GM20000 (cell line): ENCODE measurements at regions not wholly inside any gene's neighbourhood (a gene's known extent, or its start where the extent isn't known, plus 50 kb on each side); places are given as distances from the start of the nearest gene placed in this dataset.
"Not testable (repeated sequence)": the region's sequence is repeated elsewhere in the genome, so short reads cannot be mapped to it uniquely, and the experiment has no call there.

Experiments used
- DNase-seq: peaks from one replicate; pipeline ENCODE4 v3.0.0; 2012; ENCODE audit warnings: low spot score
- CTCF ChIP-seq: IDR thresholded peaks from 2 replicates; pipeline ENCODE4 v1.5.1; 2012; ENCODE audit warnings: mild to moderate bottlenecking, control low read depth; ENCODE audit errors: extremely low read depth, missing control alignments

GRCh38 chr1:70504176-70504820 lies 93.2 kb downstream of the CTH start:
- peak; percentile 65 for DNase-seq
- no peak for TF ChIP-seq CTCF

GRCh38 chr1:70504821-70505193 lies 93.7 kb downstream of the CTH start:
- DNase-seq = no peak
- no peak for TF ChIP-seq CTCF

- not testable (repeated sequence) for DNase-seq
Observed at GRCh38 chr1:70507991-70508390, 96.9 kb downstream of the CTH start.

- TF ChIP-seq CTCF = no peak
- DNase-seq = peak; percentile 51
Observed at GRCh38 chr1:70509996-70510876, 99.2 kb downstream of the CTH start.

GRCh38 chr1:70517444-70517843 lies 106.4 kb downstream of the CTH start:
- no peak for DNase-seq

GRCh38 chr1:70518106-70518505 lies 107.0 kb downstream of the CTH start:
- DNase-seq = no peak
- no peak for TF ChIP-seq CTCF

More at GRCh38 chr1:70517444-70517843, 106.4 kb downstream of the CTH start:
- TF ChIP-seq CTCF = no peak

GRCh38 chr1:70528590-70529333 lies 117.7 kb downstream of the CTH start:
- TF ChIP-seq CTCF = peak; percentile 35
- DNase-seq = peak; percentile 30
